Right lung (tissue), 2 donors: ENCODE measurements at regions not wholly inside any gene's neighbourhood (a gene's known extent, or its start where the extent isn't known, plus 50 kb on each side); places are given as distances from the start of the nearest gene placed in this dataset.

Source experiments
- DNase-seq, 2 donors: peaks; one replicate each; pipeline ENCODE4 v3.0.0-alpha.2; 2013

- DNase-seq, result no peak
Measured at GRCh38 chr3:118059096-118059495, 975.5 kb downstream of the IGSF11 start.

- DNase-seq, result no peak
Measured at GRCh38 chr3:118067439-118067838, 967.2 kb downstream of the IGSF11 start.

GRCh38 chr3:118075873-118076272 is 958.8 kb downstream of the IGSF11 start:
- DNase-seq, result no peak

- DNase-seq, result no peak
Measured at GRCh38 chr3:118077332-118077731, 957.3 kb downstream of the IGSF11 start.

- DNase-seq, result no peak
Measured at GRCh38 chr3:118080889-118081288, 953.8 kb downstream of the IGSF11 start.

GRCh38 chr3:118088696-118089095 is 946.0 kb downstream of the IGSF11 start:
- no peak for DNase-seq

GRCh38 chr3:118089563-118089962 is 945.1 kb downstream of the IGSF11 start:
- no peak for DNase-seq

GRCh38 chr3:118097226-118097625 is 937.4 kb downstream of the IGSF11 start:
- DNase-seq, result no peak

GRCh38 chr3:118097660-118098059 is 937.0 kb downstream of the IGSF11 start:
- DNase-seq, result no peak

- no peak for DNase-seq
Measured at GRCh38 chr3:118098827-118099226, 935.8 kb downstream of the IGSF11 start.

- no peak for DNase-seq
Measured at GRCh38 chr3:118101891-118102290, 932.8 kb downstream of the IGSF11 start.

GRCh38 chr3:118102737-118103136 is 931.9 kb downstream of the IGSF11 start:
- no peak for DNase-seq

- no peak for DNase-seq
Measured at GRCh38 chr3:118108201-118108600, 926.4 kb downstream of the IGSF11 start.

GRCh38 chr3:118108769-118109168 is 925.9 kb downstream of the IGSF11 start:
- DNase-seq, result no peak

GRCh38 chr3:118110211-118110610 is 924.4 kb downstream of the IGSF11 start:
- no peak for DNase-seq

- DNase-seq, result no peak
Measured at GRCh38 chr3:118116991-118117390, 917.7 kb downstream of the IGSF11 start.

GRCh38 chr3:118126751-118127150 is 907.9 kb downstream of the IGSF11 start:
- no peak for DNase-seq

GRCh38 chr3:118127992-118128391 is 906.7 kb downstream of the IGSF11 start:
- DNase-seq, result no peak

- DNase-seq, result no peak
Measured at GRCh38 chr3:118128886-118129285, 905.8 kb downstream of the IGSF11 start.

- DNase-seq, result no peak
Measured at GRCh38 chr3:118137778-118138177, 896.9 kb downstream of the IGSF11 start.

- no peak for DNase-seq
Measured at GRCh38 chr3:118144919-118145318, 889.7 kb downstream of the IGSF11 start.

- DNase-seq, result no peak
Measured at GRCh38 chr3:118146658-118147375, 887.8 kb downstream of the IGSF11 start.

GRCh38 chr3:118151164-118151563 is 883.5 kb downstream of the IGSF11 start:
- no peak for DNase-seq
